Fibroblast of lung (primary cell): ENCODE measurements at regions not wholly inside any gene's neighbourhood (a gene's known extent, or its start where the extent isn't known, plus 50 kb on each side); places are given as distances from the start of the nearest gene placed in this dataset.
"Not testable (repeated sequence)": the region's sequence is repeated elsewhere in the genome, so short reads cannot be mapped to it uniquely, and the experiment has no call there.

Source experiments
- DNase-seq, 2 donors: peaks; one replicate each; pipeline versions ENCODE4 v3.0.0 to v3.0.0-alpha.2; 2010; ENCODE audit warnings: low read depth in 2 of 2
- H2AFZ ChIP-seq: 2 replicates; pipeline ENCODE4 v1.5.1; 2012; ENCODE audit warnings: low read length, control low read depth, inconsistent platforms
- H3K27ac ChIP-seq: 2 replicates; pipeline ENCODE4 v1.5.1; 2011; ENCODE audit warnings: low read length, control low read depth; ENCODE audit not compliant: insufficient read depth
- H3K27me3 ChIP-seq: 2 replicates; pipeline ENCODE4 v1.5.1; 2011; ENCODE audit warnings: mild to moderate bottlenecking, low read length; ENCODE audit not compliant: control insufficient read depth, insufficient read depth
- H3K36me3 ChIP-seq: 2 replicates; pipeline ENCODE4 v1.5.1; 2011; ENCODE audit warnings: low read length; ENCODE audit not compliant: control insufficient read depth, insufficient read depth
- H3K4me1 ChIP-seq: 2 replicates; pipeline ENCODE4 v1.5.1; 2011; ENCODE audit warnings: low read length; ENCODE audit not compliant: control insufficient read depth, insufficient read depth; ENCODE audit errors: extremely low read depth
- H3K4me2 ChIP-seq: 2 replicates; pipeline ENCODE4 v1.5.1; 2011; ENCODE audit warnings: low read length, control low read depth; ENCODE audit not compliant: insufficient read depth; ENCODE audit errors: extremely low read depth
- H3K4me3 ChIP-seq, 4 experiments: fragments of 200-600 bp in 1 of 4; sonication (generic) in 1 of 4; replicated peaks in 1 of 4; 2 replicates each; pipeline ENCODE4 v1.5.1; 2011 to 2016; ENCODE audit warnings: low read length in 4 of 4, low read depth in 3 of 4, mild to moderate bottlenecking in 3 of 4, control low read depth in 2 of 4, inconsistent platforms in 1 of 4, mixed read lengths in 1 of 4; ENCODE audit not compliant: insufficient read depth in 1 of 4; ENCODE audit errors: control extremely low read depth in 1 of 4
- H3K79me2 ChIP-seq: 2 replicates; pipeline ENCODE4 v1.5.1; 2012; ENCODE audit warnings: mild to moderate bottlenecking, low read length, inconsistent platforms; ENCODE audit not compliant: control insufficient read depth, insufficient read depth
- H3K9ac ChIP-seq: 2 replicates; pipeline ENCODE4 v1.5.1; 2011; ENCODE audit warnings: mild to moderate bottlenecking, low read length, control low read depth; ENCODE audit not compliant: insufficient read depth
- H3K9me3 ChIP-seq: 2 replicates; pipeline ENCODE4 v1.5.1; 2012; ENCODE audit warnings: low read depth, low read length; ENCODE audit not compliant: control insufficient read depth, insufficient read depth
- H4K20me1 ChIP-seq: 2 replicates; pipeline ENCODE4 v1.5.1; 2011; ENCODE audit warnings: low read length; ENCODE audit not compliant: control insufficient read depth, insufficient read depth; ENCODE audit errors: extremely low read depth

DNA sequence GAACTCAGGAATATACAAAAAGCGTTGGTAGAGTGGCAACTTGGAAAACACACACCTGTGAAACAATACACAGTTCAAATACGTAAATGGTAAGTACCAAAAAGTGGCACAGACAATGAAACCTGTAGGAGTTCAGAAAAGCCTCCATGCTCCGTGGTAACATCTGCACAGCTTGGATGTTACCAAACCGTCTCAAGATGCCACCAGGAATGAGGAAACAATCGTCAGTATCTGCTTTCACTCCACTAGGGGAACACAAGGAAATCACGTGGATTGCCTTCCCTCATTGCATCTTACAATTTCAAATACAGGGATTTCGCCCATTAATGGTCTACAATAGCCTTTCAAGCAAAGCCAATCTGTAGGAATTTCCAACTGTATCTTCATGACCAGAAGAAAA is 224.6 kb upstream of the LRRC61 start:
- H2AFZ ChIP-seq, H3K4me3 ChIP-seq, H3K9ac ChIP-seq, H3K4me2 ChIP-seq, H3K4me1 ChIP-seq, H3K9me3 ChIP-seq, H3K79me2 ChIP-seq, H3K27me3 ChIP-seq, DNase-seq, H4K20me1 ChIP-seq, H3K27ac ChIP-seq, H3K36me3 ChIP-seq: not testable (repeated sequence)

DNA sequence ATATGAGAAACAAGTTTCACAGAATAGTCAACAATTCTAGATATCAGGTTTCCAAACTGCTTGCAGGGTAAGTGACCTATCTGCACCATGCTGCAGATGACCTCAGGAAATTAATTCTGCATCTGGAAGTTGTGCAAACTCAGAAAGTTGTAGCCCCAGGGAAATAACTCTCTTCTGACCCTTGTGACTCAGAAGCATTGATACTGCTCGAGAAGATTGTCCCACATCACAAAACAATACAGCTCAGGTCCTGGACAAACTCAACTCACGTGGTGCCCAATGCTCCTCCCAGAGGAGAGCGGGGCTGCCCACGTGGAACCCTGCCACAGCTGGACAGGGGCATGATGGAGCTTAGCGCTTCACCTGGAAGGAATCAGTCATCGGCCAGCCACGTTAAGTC is 221.9 kb upstream of the LRRC61 start:
- H3K4me1 ChIP-seq, H2AFZ ChIP-seq, H4K20me1 ChIP-seq, H3K36me3 ChIP-seq, H3K27me3 ChIP-seq, H3K27ac ChIP-seq, DNase-seq, H3K4me3 ChIP-seq, H3K9me3 ChIP-seq, H3K4me2 ChIP-seq, H3K79me2 ChIP-seq, H3K9ac ChIP-seq: not testable (repeated sequence)

DNA sequence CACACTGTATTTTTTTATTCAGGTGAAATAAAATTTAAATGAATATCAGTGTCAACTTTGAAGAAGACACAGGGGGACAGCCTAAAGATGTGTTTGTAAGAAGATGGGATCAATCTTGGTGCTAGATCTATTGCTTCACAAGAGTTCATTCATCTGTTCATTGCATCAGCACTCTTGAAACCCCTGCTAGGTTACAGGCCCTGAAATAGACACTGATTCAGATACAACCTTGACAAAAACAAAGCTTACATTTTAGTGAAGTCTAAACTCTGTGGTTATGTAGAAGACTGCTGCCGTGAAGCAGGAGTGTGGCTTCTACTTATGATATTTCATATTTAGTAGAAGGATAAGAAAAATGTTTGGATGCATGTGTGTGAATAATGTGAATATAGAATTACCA is 215.9 kb upstream of the LRRC61 start:
- not testable (repeated sequence) for H3K27ac ChIP-seq, H3K36me3 ChIP-seq, H3K4me3 ChIP-seq, H2AFZ ChIP-seq, H3K27me3 ChIP-seq, H3K4me1 ChIP-seq, DNase-seq, H3K4me2 ChIP-seq, H3K79me2 ChIP-seq, H3K9me3 ChIP-seq, H4K20me1 ChIP-seq, H3K9ac ChIP-seq

DNA sequence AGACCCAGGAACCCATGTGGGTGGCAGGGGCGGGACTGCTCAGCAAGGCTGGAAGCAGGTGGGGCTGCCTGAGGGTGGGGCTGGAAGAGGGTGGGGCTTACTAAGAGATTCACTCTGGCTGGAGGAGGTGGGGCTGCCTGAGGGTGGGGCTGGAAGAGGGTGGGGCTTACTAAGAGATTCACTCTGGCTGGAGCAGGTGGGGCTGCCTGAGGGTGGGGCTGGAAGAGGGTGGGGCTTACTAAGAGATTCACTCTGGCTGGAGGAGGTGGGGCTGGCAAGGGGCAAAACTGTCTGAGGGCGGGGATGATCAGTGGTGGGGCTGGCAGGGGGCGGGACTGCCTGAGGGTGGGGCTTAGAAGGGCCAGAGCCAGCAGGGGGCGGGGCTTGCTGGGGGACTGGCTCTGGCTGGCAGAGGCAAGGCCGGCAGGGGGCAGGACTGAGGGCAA is 212.8 kb upstream of the LRRC61 start:
- H3K36me3 ChIP-seq, H3K4me3 ChIP-seq, DNase-seq, H3K27ac ChIP-seq, H3K4me1 ChIP-seq, H3K9ac ChIP-seq, H3K79me2 ChIP-seq, H3K9me3 ChIP-seq, H2AFZ ChIP-seq, H3K27me3 ChIP-seq, H4K20me1 ChIP-seq, H3K4me2 ChIP-seq: not testable (repeated sequence)

DNA sequence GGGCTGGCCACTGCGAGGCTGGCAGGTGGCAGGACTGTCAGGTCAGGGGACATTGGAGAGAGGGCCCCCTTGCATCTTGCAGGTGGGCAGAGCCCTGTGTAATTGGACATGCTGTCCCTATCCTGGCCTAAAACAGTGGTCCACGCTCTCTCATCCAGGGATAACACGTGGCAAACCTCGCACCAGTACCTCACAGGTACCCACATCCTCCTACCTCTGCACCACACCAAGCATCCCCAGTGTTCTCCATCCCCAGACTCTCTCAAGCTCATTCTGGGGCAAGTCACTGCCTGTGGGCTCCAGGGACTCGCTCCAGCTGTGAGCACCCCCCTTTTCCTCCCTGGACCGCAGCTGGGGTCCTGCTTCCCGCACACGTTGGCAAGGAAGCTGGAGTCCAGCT is 212.3 kb upstream of the LRRC61 start:
- H3K9me3 ChIP-seq, H3K9ac ChIP-seq, H3K27ac ChIP-seq, H3K27me3 ChIP-seq, H3K4me1 ChIP-seq, H4K20me1 ChIP-seq, H3K36me3 ChIP-seq, H3K4me3 ChIP-seq, H2AFZ ChIP-seq, DNase-seq, H3K4me2 ChIP-seq, H3K79me2 ChIP-seq: not testable (repeated sequence)

DNA sequence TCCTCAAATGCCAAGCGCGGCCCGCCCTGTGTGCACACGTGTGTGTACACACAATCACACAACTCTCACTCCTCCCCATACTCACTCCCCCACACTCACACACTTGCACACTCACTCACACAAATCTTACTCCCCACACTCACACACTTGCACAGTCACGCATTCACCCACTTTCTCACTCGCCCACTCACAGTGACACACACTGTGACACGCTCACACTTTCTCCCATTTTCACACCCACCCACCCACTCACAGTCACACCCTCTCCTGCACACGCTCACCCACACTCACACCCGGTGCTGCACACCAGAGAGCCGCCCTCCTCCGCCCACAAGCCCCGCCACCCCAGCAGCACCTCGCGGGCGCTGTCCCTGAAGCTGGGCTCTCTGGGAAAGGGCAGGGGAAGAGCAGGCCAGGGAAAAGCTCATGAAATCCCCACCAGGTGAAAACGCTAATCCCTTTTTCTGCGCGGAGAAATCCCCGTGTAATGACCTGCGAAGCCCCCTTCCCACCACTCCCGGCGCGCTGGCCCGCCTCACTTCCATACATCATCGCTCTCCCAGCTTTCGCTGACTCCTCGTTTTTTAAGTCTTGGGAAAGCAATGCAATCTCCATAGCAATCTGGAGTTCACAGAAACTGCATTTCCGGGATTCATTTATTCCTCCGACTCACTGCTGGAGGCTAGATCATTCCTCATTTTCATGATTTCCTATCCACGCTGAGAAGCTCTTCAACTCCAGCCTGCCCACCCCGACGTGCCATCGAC is 211.6 kb upstream of the LRRC61 start:
- not testable (repeated sequence) for H3K27me3 ChIP-seq, H3K27ac ChIP-seq

DNA sequence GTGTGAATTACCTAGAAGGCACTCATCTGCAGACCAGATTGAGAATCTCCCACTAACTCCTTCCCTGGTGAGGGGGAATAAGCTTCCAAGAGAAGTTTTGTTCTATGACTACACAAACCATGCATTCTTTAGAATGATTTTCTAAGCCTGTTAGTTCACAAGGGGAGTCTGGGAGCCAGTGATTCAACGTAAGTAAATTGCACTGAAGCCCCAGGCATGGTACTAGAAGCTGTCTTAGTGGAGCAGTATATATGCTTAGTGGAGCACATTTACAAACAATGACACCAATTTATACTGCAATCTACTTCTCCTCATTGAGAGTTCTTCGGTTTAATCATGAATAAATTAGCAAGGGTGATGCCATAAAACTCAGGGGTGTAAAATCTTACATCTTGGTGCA is 209.9 kb upstream of the LRRC61 start:
- H2AFZ ChIP-seq, H3K4me2 ChIP-seq, H3K36me3 ChIP-seq, H4K20me1 ChIP-seq, H3K9ac ChIP-seq, H3K79me2 ChIP-seq, H3K4me1 ChIP-seq, H3K27me3 ChIP-seq, H3K27ac ChIP-seq, DNase-seq, H3K9me3 ChIP-seq, H3K4me3 ChIP-seq: not testable (repeated sequence)

More for the DNA sequence above, 211.6 kb upstream of the LRRC61 start:
- H2AFZ ChIP-seq, H3K36me3 ChIP-seq, H3K79me2 ChIP-seq, H3K4me3 ChIP-seq, H4K20me1 ChIP-seq, H3K9me3 ChIP-seq, H3K9ac ChIP-seq, DNase-seq, H3K4me1 ChIP-seq, H3K4me2 ChIP-seq: not testable (repeated sequence)
